GM10266 (cell line): ENCODE measurements at regions not wholly inside any gene's neighbourhood (a gene's known extent, or its start where the extent isn't known, plus 50 kb on each side); places are given as distances from the start of the nearest gene placed in this dataset.

Source experiments
- DNase-seq: peaks from one replicate; pipeline ENCODE4 v3.0.0; 2012; ENCODE audit errors: extremely low spot score
- CTCF ChIP-seq: IDR thresholded peaks from 2 replicates; pipeline ENCODE4 v1.5.1; 2012; ENCODE audit warnings: mild to moderate bottlenecking, low read depth; ENCODE audit not compliant: control insufficient read depth, insufficient read depth; ENCODE audit errors: missing control alignments

GRCh38 chr1:194598098-194598497 is 1411.7 kb upstream of the B3GALT2 start:
- TF ChIP-seq CTCF = no peak
- no peak for DNase-seq

GRCh38 chr1:194586302-194586701 is 1399.9 kb upstream of the B3GALT2 start:
- DNase-seq = no peak
- no peak for TF ChIP-seq CTCF

- TF ChIP-seq CTCF = no peak
- DNase-seq = no peak
Measured at GRCh38 chr1:194584052-194584451, 1397.6 kb upstream of the B3GALT2 start.

- no peak for TF ChIP-seq CTCF
- DNase-seq = no peak
Measured at GRCh38 chr1:194570476-194570875, 1384.1 kb upstream of the B3GALT2 start.

GRCh38 chr1:194568610-194569009 is 1382.2 kb upstream of the B3GALT2 start:
- no peak for DNase-seq
- TF ChIP-seq CTCF = no peak

GRCh38 chr1:194548071-194548470 is 1361.7 kb upstream of the B3GALT2 start:
- no peak for DNase-seq
- TF ChIP-seq CTCF = no peak

- TF ChIP-seq CTCF = no peak
- DNase-seq = no peak
Measured at GRCh38 chr1:194544012-194544411, 1357.6 kb upstream of the B3GALT2 start.
